ENCODE measurements at regions not wholly inside any gene's neighbourhood (a gene's known extent, or its start where the extent isn't known, plus 50 kb on each side); places are given as distances from the start of the nearest gene placed in this dataset.

DNA sequence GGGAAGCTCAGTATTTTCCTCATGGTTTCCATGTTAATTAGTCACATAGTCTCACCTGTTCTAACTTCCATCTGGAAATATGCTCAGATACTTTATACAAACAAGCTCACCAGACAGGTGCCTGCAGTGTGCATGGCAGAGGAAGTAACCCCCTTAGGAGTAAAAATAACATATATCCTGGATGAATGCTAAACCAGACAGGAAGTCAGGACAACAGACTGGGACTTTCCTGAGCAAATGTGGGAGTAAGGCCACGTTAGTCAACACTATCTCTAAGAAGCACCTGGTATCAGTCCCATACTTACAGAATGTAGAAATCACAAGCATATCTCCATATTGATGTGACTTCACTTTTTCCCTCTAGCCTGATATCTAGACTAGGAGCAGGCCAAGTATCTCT, 128.4 kb downstream of the SEC61B start:
- TF ChIP-seq, protein P1, sequence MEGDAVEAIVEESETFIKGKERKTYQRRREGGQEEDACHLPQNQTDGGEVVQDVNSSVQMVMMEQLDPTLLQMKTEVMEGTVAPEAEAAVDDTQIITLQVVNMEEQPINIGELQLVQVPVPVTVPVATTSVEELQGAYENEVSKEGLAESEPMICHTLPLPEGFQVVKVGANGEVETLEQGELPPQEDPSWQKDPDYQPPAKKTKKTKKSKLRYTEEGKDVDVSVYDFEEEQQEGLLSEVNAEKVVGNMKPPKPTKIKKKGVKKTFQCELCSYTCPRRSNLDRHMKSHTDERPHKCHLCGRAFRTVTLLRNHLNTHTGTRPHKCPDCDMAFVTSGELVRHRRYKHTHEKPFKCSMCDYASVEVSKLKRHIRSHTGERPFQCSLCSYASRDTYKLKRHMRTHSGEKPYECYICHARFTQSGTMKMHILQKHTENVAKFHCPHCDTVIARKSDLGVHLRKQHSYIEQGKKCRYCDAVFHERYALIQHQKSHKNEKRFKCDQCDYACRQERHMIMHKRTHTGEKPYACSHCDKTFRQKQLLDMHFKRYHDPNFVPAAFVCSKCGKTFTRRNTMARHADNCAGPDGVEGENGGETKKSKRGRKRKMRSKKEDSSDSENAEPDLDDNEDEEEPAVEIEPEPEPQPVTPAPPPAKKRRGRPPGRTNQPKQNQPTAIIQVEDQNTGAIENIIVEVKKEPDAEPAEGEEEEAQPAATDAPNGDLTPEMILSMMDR (conservative IDR thresholded peaks at IDR 0.05; ENCODE audit: low read depth, low read length): no peak
- TF ChIP-seq EZH2 (IDR thresholded peaks at IDR 0.05; ENCODE audit: low read length, unreplicated experiment): no peak

Data from PC-3 (cell line).